ENCODE measurements at regions not wholly inside any gene's neighbourhood (a gene's known extent, or its start where the extent isn't known, plus 50 kb on each side); places are given as distances from the start of the nearest gene placed in this dataset.

DNA sequence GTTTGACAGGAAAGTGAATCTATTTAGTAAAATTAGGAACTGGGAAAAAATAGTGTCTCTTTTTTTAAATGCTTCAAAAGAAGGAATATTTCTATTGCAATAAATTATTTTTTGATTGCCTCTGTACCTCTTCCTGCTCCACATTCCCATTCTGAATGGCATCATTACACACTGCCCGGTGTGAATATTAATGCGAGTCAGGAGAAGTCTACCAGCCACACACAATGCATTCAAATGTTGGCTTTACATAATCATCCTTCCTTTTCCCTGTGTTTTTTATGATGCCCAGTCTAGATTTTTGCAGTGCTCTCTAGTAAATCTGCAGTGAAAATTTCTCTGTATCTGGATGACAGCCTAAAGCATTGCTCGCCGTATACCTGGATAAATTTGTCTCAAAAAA lies 118.9 kb downstream of the SAMD5 start:
- H3K4me3 ChIP-seq: no peak overlapping the region
- no peak for ATAC-seq
- no peaks in the 10 kb centered on the region for H3K9me3 ChIP-seq
- H3K27ac ChIP-seq: no peak overlapping the region
- WGBS, 2 donors: 66 to 72% methylated on average over 4 of the region's 4 CpGs
- no peaks in the 10 kb centered on the region for H3K27me3 ChIP-seq
- H3K4me1 ChIP-seq: no peaks in the 10 kb centered on the region
- no peak for DNase-seq
- TF ChIP-seq, protein P1, sequence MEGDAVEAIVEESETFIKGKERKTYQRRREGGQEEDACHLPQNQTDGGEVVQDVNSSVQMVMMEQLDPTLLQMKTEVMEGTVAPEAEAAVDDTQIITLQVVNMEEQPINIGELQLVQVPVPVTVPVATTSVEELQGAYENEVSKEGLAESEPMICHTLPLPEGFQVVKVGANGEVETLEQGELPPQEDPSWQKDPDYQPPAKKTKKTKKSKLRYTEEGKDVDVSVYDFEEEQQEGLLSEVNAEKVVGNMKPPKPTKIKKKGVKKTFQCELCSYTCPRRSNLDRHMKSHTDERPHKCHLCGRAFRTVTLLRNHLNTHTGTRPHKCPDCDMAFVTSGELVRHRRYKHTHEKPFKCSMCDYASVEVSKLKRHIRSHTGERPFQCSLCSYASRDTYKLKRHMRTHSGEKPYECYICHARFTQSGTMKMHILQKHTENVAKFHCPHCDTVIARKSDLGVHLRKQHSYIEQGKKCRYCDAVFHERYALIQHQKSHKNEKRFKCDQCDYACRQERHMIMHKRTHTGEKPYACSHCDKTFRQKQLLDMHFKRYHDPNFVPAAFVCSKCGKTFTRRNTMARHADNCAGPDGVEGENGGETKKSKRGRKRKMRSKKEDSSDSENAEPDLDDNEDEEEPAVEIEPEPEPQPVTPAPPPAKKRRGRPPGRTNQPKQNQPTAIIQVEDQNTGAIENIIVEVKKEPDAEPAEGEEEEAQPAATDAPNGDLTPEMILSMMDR (IDR thresholded peaks at IDR 0.05): no peak
- no peaks in the 10 kb centered on the region for H3K36me3 ChIP-seq
- intact Hi-C loops (cut with DNase I): no loop called here

DNA sequence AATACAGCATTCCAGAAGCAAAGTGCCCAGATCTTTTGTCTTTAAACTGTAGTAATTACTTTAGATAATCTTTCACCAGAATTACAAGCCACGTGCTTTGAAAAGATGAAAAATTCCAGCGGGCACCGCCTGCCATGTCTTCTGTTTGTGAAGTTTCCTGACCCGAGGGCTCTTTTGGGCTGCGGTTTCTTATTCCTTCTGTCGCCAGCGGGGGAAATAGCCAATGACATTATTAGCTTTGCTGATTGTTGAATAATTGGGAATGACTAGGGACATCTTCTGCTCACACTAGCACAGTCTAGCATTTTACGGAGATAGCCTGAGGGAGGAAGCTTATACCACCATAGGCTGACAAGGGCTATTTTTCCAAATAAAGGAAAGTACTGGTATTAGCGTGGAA lies 124.7 kb downstream of the SAMD5 start:
- DNase-seq: no peak
- H3K4me1 ChIP-seq: no peaks in the 10 kb centered on the region
- H3K4me3 ChIP-seq: no peak overlapping the region
- peaks cover 0 to 9% (median 0%) of the 10 kb centered on the region in 11 donors for H3K9me3 ChIP-seq
- no peaks in the 10 kb centered on the region for H3K27me3 ChIP-seq
- no peak overlapping the region for H3K27ac ChIP-seq
- TF ChIP-seq, protein P1 (IDR thresholded peaks at IDR 0.05): no peak
- ATAC-seq: no peak
- intact Hi-C loops (cut with DNase I): no loop called here
- H3K36me3 ChIP-seq: no peaks in the 10 kb centered on the region
- WGBS, 2 donors: 91 to 95% methylated on average over 9 of the region's 9 CpGs

GRCh38 chr6:147637620-147638195 lies 129.2 kb downstream of the SAMD5 start:
- no peak overlapping the region for H3K4me3 ChIP-seq
- 81 to 89% methylated on average over 6 of the region's 6 CpGs for WGBS, 2 donors
- TF ChIP-seq, protein P1 (IDR thresholded peaks at IDR 0.05): no peak
- peaks cover 0 to 9% (median 0%) of the 10 kb centered on the region in 11 donors for H3K9me3 ChIP-seq
- H3K36me3 ChIP-seq: no peaks in the 10 kb centered on the region
- no peak for ATAC-seq
- no peaks in the 10 kb centered on the region for H3K27me3 ChIP-seq
- intact Hi-C loops (cut with DNase I): no loop called here
- peaks cover 0 to 7% (median 0%) of the 10 kb centered on the region in 9 donors for H3K4me1 ChIP-seq
- no peak overlapping the region for H3K27ac ChIP-seq
- no peak for DNase-seq

- H3K9me3 ChIP-seq: peaks cover 0 to 7% (median 0%) of the 10 kb centered on the region in 11 donors
- DNase-seq (no peak), ATAC-seq (no peak)
- intact Hi-C loops (cut with DNase I): no loop called here
- H3K27me3 ChIP-seq: no peaks in the 10 kb centered on the region
- 69 to 80% methylated on average over 3 of the region's 3 CpGs for WGBS, 2 donors
- TF ChIP-seq, protein P1 (IDR thresholded peaks at IDR 0.05): no peak
- no peaks in the 10 kb centered on the region for H3K36me3 ChIP-seq
- H3K4me3 ChIP-seq: no peak overlapping the region
- H3K4me1 ChIP-seq: peaks cover 0 to 7% (median 0%) of the 10 kb centered on the region in 9 donors
- H3K27ac ChIP-seq: no peak overlapping the region
These were observed 130.8 kb downstream of the SAMD5 start for GRCh38 chr6:147639279-147639678.

All from heart right ventricle (tissue), 16 donors.